ENCODE measurements at regions not wholly inside any gene's neighbourhood (a gene's known extent, or its start where the extent isn't known, plus 50 kb on each side); places are given as distances from the start of the nearest gene placed in this dataset.
"Not testable (repeated sequence)": the region's sequence is repeated elsewhere in the genome, so short reads cannot be mapped to it uniquely, and the experiment has no call there.

DNA sequence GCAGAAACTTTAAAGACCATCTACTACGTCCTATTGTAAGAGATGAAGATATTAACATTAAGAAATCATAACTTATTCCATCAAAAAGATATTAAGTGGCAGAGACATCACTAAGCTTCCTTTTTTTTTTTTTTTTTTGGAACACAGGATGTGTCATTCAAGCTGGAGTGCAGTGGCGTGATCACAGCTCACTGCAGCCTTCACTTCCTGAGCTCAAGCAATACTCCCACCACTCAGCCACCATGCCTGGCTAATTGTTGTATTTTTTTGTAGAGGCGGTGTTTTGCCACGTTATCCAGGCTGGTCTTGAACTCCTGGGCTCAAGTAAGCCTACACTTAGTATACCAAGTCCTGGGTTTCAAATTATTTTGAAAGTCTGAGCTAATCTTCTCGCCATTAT lies 169.7 kb upstream of the KCTD7 start:
- not testable (repeated sequence) for DNase-seq (ENCODE audit: low read depth)

GRCh38 chr7:66459783-66460413 lies 168.8 kb upstream of the KCTD7 start:
- DNase-seq (ENCODE audit: low read depth): not testable (repeated sequence)

DNA sequence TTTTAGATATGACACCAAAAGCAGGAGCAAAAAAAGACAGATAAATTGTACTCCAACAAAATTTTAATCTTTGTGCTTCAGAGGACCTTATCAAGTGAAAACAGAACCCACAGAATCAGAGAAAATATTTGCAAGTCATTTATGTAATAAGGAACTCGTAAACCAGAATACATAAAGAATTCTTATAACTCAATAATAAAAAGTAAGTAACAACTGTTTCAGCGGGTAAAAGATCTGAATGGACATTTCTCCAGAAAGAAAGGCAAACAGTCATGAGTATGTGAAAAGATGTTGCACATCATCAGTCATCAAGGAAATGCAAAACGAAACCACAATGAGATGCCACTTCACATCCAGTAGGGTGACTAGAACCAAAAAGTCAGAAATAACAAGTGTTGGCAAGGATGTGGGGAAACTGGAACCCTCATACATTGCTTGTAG lies 167.7 kb upstream of the KCTD7 start:
- DNase-seq (ENCODE audit: low read depth): no peak

DNA sequence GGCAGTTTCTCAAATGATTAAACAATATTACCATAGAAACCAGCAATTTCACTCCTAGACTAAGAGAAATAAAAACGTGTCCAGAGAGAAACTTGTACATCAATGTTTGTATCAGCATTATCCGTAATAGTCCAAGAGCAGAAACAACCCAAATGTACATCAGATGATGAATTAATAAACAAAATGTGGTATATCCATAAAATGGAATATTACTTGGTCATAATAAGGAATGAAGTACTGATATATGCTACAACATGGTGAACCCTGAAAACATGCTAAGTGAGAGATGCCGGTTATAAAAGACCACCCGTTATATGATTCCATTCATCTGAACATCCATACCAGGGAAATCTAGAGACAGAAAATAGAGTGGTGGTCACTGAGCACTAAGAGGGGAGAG lies 167.3 kb upstream of the KCTD7 start:
- DNase-seq (ENCODE audit: low read depth): not testable (repeated sequence)

DNA sequence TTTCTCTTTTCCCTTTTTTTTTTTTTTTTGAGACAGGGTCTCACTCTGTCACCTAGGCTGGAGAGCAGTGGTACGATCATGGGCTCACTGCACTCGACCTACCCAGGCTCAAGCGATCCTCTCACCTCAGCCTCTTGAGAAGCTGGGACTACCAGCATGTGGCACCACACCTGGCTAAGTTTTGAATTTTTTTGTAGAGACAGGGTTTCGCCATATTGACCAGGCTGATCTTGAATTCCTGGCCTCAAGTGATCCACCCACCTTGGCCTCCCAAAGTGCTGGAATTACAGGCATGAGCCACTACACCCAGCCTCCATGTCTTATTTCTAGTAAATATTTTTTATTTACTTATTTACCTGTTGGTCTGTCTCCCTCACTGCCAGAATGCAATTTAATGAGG lies 165.8 kb upstream of the KCTD7 start:
- DNase-seq (ENCODE audit: low read depth): not testable (repeated sequence)

DNA sequence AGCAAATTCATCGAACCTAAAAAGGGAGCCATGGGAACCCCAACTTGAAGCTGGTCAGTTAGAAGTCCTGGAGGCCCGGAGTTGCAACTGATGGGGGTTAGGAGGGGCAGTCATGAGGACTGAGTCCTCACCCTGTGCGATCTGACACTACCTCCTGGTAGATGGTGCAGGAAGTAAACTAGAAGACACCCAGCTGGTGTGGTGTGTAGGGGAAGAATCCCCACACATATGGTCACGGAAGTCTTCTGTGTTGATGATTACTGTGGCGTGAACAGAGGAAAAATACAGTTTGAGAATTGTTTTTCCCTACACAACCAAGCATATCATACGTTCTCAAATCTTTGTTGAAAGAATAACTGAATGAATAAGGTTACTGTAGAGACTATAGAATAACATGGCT lies 164.6 kb upstream of the KCTD7 start:
- no peak for DNase-seq (ENCODE audit: low read depth)

- DNase-seq (ENCODE audit: low read depth): no peak
Measured at GRCh38 chr7:66466081-66466600, 162.5 kb upstream of the KCTD7 start.

DNA sequence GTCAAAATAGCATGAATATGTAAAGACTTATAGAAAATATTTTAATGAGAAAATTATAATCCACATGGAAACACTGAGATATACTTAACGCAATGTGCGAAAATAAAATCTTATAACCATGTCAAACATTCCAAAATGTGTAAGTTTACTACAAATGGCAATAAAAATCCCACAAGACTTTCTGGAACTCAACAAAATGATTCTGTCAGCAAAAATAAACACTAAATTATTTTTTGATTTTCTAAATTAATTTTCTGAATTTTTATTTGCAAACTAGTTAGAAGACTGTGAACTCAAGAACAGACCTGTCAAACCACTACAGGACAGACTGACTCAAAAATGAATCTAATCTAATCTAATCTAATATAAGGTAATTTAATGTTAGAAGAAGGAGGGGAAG lies 160.8 kb upstream of the KCTD7 start:
- no peak for DNase-seq (ENCODE audit: low read depth)

DNA sequence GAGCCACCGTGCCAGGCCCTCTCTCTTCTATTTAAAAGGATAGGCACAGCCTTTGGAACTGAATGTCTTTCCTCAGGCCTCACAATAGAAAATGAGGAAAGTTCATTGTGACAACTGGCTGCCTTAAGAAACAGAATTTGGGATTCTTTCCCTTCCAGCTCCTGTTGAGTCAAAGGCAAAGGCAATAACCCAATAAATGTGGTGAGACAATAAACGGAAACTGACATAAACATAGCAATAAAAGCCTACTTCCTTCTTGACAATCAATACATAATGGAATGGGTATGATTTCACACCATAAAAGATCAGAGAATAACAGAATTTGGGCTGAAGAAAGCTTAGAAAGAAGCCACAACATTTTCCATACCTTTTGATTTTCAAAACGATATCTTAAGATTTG lies 155.6 kb upstream of the KCTD7 start:
- DNase-seq (ENCODE audit: low read depth): not testable (repeated sequence)

GRCh38 chr7:66474441-66474840 lies 154.2 kb upstream of the KCTD7 start:
- DNase-seq (ENCODE audit: low read depth): no peak

DNA sequence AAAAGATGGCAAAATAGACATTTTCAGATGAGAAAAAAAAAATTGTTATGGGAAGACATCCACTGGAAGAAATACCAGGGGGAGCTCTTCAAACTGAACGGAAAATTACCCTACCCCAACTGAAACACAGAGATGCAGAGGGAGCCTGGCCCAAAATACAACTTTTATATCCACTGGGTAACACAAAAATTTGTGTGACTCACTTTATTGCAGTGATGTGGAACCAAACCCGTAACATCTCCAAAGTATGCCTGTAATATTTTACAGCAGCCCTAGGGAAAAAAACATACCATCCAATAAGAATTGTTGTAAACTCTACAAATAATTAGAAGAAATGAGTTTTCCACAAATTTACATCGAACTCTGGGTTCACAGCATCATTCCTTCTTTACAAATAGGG lies 152.6 kb upstream of the KCTD7 start:
- DNase-seq (ENCODE audit: low read depth): not testable (repeated sequence)

DNA sequence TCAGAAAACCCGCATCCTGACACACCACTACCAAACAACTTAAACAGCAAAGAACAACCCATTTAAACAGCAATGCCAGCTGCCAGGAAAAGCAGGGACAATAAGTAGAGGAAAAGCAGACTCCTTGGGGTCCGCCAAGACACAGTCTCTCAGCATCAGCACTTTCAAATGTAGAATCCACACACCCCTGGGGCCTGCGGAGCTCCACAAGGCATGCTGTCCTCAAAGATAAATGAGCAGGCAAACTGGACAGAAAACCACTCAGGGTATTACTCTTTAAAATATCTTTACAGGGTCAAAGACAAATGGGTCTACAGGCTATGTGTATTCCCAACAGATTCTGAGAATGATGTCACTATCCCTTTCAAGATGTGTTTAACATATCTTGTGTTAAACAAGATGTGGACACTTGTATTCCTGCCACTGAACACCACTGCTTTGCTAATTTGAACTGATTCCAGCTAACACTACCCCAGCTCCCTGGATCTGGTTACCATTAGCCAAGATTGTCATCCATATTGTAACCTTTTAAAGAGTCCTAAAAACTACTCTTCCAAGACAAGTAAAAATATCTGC lies 150.8 kb upstream of the KCTD7 start:
- not testable (repeated sequence) for DNase-seq (ENCODE audit: low read depth)

- not testable (repeated sequence) for DNase-seq (ENCODE audit: low read depth)
Measured at GRCh38 chr7:66481229-66481628, 147.5 kb upstream of the KCTD7 start.

- DNase-seq (ENCODE audit: low read depth): not testable (repeated sequence)
Measured at GRCh38 chr7:66489065-66489464, 139.6 kb upstream of the KCTD7 start.

DNA sequence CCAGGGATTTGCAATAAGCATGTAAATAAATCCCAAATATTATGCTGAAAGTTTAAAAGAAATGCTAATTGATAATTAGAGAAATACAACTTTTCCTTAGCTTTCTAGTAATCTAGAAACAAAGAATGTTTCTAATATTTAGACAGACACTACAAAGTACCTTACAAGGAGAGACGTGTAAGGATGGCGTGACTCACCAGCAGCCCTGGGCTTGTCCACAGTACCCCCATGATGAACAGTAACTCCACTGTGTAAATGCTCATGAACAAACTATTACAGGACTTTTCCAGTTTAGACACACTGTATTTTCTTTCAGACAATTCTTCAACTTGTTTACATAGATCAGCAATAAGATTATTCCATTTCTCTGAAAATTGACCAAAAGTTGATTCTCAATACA lies 138.9 kb upstream of the KCTD7 start:
- not testable (repeated sequence) for DNase-seq (ENCODE audit: low read depth)

GRCh38 chr7:66490979-66491378 lies 137.7 kb upstream of the KCTD7 start:
- not testable (repeated sequence) for DNase-seq (ENCODE audit: low read depth)

GRCh38 chr7:66492405-66492804 lies 136.3 kb upstream of the KCTD7 start:
- not testable (repeated sequence) for DNase-seq (ENCODE audit: low read depth)

- DNase-seq (ENCODE audit: low read depth): peak; percentile 94
Measured at GRCh38 chr7:66493235-66494205, 135.2 kb upstream of the KCTD7 start.

DNA sequence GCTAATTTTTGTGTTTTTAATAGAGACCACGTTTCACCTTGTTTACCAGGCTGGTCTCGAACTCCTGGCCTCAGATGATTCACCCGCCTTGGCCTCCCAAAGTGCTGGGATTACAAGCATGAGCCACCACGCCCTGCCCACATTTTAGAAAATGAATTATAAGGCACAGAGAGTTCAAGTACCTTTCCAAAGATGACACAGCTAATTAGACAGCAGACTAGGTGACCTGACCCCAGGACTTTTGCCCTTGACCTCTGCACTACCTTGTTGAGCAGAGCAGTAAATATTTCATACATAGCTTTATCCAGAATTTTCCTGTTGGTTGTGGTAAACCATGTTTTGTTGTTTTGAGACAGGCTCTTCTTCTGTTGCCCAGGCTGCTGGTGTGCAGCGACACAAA lies 131.3 kb upstream of the KCTD7 start:
- DNase-seq (ENCODE audit: low read depth): no peak

DNA sequence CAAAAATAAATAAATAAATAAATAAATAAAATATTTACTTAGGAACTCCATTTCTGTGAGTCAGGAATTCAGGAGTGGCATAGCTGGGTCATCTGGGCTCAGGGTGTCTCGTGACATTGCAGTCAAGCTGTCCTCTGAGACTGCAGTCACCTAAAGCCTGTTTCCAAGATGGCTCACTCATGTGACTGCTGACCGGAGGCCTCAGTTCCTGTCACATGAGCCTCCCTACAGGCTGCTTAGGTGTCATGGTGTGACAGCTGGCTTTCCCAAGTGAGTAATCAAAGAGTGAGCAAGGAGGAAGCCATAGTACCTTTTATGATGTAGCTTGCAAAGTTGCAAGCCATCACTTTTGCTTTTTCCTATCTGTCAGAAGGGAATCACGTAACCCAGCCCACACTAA lies 128.6 kb upstream of the KCTD7 start:
- no peak for DNase-seq (ENCODE audit: low read depth)

GRCh38 chr7:66502230-66503035 lies 126.2 kb upstream of the KCTD7 start:
- no peak for DNase-seq (ENCODE audit: low read depth)

DNA sequence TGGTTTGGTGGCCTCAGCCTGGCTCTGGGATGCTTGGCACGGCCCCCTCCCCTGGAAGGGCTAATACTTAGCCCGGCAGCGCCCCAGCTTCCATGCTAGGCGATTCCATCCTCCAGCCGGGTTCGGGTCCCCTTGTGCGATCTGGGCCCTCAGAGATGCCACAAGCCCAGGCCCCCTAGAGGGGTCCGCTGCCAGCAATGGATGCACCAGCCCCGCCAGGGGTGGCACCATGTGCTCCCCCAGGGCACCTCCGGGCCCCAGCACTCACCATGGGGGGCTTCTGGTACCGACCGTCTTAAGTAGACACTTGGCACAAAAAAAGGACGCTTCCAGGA lies 125.7 kb upstream of the KCTD7 start:
- no peak for DNase-seq (ENCODE audit: low read depth)

Measured in activated T-cell treated with anti-CD3 and anti-CD28 coated beads for 48 hours (primary cell).